ENCODE measurements at regions not wholly inside any gene's neighbourhood (a gene's known extent, or its start where the extent isn't known, plus 50 kb on each side); places are given as distances from the start of the nearest gene placed in this dataset.
"Not testable (repeated sequence)": the region's sequence is repeated elsewhere in the genome, so short reads cannot be mapped to it uniquely, and the experiment has no call there.

DNA sequence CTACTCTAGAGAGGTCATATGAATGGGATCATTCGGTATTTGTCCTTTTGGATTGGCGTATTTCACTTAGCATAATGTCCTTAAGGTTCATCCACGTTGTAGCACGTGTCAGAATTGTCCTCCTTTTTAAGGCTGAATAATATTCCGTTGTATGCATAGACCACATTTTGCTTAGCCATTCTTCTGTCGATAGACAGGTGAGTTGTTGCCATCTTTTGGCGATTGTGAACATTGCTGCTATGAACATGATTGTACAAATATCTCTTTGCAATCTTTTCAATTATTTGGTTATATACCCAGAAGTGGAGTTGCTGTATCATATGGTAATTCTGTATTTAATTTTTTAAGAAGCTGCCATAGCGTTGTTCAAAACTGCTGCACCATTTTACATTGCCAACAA lies 52.4 kb upstream of the GOLGA8J start:
- FAIRE-seq: no peak

DNA sequence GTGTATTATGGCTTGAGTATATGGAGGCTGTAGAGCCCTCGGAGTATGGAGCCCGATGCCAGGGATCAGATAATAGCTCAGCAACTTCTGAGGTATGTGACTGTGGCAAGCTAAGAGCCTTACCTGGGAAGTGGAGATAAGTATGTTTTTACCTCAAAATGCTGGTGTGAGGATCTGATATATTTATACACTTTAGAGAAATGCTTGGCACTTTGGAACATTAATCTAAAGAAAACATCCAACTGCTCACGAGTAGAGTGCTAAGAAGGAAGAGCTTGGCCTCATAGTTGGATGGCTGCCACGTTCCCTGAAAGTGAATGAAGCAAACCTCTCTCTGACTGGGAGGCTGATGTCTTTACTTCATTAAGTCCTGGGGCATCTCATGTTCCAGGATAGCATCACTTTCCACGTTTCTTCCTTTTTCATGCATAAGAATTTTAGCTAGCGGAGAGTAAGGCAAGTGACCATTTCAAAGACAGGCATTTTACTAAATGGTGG lies 58.9 kb upstream of the GOLGA8J start:
- no peak for FAIRE-seq

DNA sequence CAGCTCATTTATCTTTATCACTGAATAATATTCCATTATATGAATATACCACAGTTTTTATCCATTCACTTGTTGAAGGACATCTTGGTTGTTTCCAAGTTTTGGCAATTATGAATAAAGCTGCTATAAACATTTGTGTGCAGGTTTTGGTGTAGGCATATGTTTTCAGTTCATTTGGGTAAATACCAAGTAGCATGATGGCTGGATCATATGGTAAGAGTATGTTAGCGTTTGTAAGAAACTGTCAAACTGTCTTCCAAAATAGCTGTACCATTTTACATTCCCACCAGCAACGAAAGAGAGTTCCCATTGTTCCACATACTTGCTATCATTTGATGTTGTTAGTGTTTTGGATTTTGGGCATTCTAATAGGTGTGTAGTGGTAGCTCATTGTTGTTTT lies 72.0 kb upstream of the GOLGA8J start:
- no peak for FAIRE-seq

DNA sequence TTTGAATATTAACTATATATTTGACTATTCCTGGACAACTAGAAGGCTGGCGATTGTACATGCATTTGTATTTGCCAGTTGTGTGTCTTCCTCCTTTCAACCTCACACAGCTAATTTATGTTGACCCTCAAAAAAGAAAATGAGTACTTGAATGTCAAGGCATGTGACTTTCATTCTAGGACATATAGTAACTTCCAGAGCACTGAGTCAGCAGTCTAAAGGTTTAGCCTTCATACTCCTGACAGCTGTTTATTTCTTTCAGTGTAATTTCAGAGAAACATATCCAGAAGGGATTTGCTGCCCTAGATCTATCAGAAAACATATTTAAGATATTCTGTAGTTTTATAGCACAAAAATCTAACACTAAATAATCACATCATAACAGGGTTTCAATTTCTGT lies 74.6 kb upstream of the GOLGA8J start:
- FAIRE-seq: no peak

DNA sequence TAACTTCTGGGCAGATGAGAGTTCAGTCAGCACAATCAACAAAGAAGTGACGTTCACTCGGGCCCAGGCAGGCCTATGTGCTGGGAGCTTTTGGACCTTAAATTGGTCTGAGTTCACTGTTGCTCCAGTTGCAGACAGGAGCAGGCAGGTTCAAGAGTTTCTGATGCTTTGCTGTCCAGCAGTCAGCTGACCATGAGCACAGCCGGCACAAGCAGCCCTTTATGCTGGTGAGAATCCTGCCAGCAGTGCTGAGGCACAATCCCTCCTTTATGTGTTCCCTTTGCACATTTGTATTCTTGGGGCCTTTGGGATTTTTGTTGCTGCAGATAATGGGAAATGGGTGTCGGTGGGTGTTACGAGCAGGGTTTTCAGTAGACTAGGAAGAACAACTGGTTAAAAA lies 81.2 kb upstream of the GOLGA8J start:
- no peak for FAIRE-seq

DNA sequence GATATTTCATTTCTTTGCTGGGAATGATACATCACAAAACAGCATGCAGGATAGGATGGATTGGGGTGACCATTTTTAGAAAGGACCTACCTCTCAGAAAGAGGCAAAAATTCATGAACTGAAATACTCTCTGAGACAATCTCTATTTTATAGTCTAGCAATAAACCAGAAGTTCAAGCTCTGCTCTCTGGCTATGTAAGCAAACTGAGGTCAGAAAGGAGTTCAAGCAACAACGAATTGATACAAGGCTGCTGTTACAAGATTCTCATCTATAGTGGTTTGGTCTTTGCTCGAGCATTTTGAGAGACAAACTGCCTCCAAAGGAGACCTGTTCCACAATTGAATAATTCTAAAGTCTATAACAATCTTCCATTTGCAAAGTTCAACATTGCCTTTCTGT lies 84.7 kb upstream of the GOLGA8J start:
- no peak for FAIRE-seq

DNA sequence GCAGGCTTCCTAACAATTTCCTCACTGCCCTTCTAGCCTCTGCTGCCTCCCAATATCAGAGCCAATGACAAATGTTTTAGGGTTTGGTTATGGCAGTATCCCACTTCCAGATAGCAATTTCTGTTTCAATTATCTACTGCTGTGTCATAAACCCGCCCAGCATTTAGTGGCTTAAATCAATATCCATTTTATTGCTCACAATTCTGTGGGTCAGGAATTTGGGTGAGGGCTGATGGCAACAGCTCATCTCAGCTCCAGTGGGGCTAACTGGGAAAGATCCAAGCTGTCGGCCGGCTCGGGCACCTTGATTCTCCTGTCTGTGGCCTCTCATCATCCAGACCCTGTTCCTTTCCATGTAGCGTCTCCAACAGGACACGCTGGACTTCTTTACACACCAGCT lies 85.3 kb upstream of the GOLGA8J start:
- no peak for FAIRE-seq

DNA sequence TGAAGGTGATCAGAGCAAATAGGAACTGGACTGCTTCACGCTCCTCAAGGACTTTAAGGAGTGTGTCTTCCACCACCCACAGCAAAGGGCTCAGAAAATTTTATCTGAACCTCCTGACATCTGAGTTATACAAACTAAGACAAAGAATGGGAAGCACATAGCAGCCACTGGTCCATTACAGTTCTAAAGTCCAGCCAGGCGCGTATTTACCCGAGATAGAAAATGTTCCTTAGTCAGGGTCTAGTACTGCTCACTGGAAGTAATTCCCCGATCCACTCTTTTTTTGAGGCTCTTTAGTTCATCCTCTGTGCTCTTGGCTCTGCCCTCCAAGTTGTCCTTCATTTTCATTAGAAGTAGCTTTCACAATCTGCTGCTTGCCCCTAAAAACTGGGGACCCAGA lies 88.5 kb upstream of the GOLGA8J start:
- no peak for FAIRE-seq

DNA sequence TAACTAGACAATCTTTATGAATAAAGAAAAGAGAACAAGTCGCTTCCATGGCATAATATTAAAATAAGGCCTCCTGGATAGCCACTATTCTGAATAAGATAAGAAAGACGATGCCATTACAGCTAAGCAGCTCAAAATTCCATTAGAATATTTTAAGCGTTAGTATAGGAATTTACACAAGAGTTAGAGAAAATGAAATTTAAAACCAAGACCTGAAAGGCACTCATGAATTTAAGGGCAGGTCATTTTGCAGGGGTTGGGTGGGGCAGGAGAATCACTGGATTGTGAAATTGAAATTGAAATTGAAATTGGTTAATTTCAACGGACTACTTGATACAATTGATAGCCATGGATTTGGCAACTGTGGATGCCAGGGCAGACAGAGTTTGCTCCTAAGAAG lies 91.8 kb upstream of the GOLGA8J start:
- no peak for FAIRE-seq

DNA sequence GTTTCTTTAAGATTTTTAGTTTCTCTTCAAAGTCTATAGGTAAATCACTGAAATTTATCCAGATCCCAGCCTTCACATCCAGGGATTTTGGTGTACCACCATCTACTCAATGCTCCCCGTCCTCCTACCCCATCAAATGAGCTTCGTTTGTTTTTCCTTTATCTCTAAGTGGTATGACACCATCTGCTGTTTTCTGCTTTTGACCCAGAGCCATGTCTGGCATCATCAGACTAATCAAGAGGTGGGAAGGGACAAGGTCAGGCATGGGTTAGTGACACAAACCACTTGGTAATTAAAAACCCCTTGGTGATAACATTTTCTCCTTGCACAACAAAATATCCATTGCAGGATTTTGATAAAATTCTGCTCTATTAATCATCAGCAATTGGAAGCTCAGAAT lies 92.7 kb upstream of the GOLGA8J start:
- no peak for FAIRE-seq

DNA sequence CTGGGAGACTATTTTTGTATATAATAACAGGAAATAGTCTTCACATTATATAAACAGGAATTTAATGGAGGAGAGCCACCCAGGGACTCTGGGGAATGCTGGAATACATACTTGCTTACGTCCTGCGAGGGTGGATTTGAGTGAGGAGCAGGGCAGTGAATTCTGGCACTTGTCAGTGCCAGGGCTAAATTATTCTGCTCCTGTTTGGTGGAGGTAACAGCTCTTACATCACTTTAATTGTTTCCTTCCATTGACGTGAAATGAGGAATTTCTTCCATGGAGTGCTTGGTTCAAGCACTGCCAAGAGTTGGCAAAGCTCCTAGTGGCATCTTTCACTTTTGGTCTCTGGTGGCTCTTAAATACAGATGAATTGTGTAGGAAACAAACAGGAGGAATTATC lies 94.1 kb upstream of the GOLGA8J start:
- no peak for FAIRE-seq

DNA sequence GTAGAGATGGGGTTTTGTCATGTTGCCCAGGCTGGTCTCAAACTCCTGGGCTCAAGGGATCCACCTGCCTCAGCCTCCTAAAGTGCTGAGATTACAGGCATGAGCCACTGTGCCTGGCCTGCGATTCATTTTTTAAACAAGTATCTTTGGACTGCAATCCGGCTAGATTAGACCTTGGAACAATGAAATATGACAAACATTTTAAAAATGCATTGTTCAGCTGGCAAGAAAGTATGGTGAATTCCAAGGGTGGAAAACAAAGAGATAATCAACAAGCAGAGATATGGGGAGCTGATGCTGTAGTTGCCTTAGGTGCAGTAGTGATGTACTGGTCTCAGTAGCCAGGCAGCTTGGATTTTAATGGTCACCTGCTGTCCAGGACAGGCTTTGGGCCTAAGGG lies 95.8 kb upstream of the GOLGA8J start:
- no peak for FAIRE-seq

DNA sequence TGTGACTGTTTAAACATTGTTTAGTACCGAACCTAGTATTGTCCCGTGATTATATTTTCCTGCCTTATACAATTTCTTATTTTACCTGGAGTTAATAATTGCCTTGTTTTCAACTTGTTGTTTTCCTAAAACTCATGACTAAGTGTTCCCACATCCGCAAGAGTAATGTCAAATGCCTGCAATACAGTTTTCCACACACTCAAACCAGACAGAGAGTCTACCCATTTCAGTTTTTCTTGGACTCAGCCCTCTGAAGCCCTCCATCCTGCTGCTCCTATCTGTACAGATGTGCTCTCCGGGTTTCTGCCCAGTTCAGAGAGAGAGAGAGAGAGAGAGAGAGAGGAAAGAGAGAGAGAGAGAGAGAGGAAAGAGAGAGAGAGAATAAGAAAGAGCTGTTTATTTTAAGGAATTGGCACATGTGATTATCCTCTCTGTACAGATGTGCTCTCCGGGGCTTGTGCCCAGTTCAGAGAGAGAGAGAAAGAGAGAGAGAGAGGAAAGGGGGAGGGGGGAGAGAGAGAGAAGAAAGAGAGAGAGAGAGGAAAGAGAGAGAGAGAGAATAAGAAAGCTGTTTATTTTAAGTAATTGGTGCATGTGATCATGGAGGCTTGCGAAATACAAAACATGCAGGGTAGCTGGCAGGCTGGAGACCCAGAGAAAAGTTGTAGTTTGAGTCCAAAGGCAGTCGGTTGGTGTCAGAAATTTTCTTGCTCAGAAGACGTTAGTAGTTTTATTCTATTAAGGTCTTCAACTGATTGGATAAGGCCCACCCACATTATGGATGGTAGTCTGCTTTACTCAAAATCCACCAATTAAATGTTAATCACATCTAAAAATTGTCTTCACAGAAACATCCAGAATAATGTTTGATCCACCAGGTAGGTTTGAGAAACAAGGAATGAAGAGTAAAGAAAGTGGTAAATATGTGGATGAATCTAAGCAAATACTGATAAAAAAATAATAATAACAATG lies 104.1 kb upstream of the GOLGA8J start:
- no peak for FAIRE-seq

DNA sequence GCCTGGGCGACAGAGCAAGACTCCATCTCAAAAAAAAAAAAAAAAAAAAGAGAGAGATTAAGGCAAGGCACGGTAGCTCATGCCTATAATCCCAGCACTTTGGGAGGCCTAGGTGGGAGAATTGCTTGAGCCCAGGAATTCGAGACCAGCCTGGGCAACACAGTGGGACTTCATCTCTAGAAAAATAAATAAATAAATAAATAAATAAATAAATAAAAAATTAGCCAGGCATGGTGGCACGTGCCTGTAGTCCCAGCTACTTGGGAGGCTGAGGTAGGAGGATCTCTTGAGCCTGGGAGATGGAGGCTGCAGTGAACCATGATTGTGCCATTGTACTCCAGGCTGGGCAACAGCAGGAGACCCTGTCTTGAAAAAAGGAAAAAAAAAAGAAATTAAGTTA lies 108.7 kb upstream of the GOLGA8J start:
- not testable (repeated sequence) for FAIRE-seq

DNA sequence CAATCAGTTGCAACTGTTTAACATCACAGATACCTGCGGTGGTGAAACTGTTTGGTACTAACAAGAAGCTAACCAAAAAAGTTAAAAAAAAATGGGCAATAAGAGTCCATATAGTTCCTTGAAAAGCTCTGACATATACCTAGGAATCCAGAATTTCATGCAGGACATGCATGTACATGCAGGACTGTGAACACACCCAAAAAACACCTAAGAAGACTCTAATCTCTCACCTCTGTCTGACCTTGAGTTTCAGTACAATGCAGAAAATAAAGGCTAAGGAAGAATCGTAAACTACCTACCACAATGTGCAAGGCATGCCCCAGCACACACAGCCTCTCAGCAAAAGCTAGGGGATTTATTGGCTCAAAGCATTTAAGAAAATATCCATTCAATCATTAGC lies 110.7 kb upstream of the GOLGA8J start:
- FAIRE-seq: no peak

DNA sequence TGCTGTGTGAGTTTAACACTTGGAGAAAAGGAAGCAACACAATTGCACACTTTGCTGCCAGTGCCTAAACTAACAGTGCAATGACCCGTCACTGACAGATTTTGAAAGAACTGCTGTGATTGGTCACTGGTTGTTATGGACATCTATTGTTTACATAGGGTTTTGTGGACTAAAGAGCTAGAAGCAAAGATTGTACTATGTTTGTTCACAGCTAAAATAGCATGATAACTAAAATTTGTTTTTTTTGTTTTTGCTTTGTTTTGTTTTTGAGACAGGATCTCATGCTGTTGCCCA lies 112.4 kb upstream of the GOLGA8J start:
- FAIRE-seq: no peak

DNA sequence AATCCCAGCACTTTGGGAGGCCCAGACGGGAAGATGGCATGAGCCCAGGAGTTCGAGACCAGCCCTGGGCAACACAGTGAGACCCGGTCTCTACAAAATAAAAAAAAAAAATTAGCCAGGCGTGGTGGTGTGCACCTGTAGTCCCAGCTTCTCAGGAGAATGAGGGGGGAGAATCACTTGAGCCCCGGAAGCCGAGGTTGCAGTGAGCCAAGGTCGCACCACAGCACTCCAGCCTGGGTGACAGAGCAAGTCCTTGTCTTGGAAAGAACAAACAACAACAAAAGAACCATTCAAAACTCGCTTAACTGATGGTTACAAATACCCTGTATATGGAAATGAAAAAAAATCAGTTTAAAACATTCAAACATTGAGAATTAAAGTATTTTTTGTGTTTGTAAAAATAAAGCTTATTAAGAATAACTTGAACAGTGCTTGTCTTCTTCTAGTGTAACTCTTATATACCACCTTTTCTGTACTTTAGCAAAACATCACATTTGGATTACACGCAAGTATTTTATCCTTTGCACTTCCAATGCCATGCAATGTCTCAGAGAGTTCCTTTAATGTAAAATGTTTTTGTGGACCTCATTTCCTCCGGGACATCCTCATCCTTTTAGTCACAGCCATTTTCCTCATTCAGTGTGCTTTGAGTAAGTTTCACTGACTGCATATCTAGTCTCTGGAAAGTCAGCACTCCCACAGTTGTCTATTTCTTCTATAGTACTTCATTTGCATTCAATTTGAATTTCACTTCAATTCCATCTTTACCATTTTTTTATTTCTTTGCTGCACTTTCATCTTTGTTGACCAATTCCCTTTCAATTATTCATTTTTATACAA lies 113.0 kb upstream of the GOLGA8J start:
- no peak for FAIRE-seq

DNA sequence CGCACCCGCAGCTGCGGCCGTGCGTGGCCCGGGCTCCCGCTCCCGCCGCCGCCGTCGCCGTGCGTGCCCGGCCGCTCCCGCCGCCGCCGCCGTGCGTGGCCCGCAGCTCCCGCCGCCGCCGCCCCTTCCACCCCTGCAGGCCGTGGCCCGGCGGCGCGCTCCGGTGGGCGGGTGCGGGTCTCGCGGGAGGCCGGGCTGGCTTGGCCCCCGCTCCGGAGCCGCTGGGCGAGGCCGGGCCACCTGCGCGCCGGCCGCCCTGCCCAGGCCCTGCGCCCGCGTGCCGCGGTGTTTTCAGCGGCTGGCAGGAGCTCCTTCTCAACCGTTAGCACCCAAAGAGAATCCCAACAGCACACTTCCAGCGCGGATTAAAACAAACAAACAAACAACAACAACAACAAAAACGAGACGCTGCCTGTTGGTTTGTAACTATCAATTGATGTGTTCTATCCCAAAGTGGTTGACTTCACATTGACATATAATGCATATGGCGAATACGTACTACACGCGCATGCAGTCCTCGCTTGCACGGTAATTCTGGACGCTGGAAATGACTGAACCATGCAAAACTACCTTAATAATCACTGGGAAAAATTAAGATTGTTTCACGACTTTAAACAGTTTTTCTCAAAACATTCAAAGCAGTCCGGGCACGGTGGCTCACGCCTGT lies 113.7 kb upstream of the GOLGA8J start:
- no peak for FAIRE-seq

DNA sequence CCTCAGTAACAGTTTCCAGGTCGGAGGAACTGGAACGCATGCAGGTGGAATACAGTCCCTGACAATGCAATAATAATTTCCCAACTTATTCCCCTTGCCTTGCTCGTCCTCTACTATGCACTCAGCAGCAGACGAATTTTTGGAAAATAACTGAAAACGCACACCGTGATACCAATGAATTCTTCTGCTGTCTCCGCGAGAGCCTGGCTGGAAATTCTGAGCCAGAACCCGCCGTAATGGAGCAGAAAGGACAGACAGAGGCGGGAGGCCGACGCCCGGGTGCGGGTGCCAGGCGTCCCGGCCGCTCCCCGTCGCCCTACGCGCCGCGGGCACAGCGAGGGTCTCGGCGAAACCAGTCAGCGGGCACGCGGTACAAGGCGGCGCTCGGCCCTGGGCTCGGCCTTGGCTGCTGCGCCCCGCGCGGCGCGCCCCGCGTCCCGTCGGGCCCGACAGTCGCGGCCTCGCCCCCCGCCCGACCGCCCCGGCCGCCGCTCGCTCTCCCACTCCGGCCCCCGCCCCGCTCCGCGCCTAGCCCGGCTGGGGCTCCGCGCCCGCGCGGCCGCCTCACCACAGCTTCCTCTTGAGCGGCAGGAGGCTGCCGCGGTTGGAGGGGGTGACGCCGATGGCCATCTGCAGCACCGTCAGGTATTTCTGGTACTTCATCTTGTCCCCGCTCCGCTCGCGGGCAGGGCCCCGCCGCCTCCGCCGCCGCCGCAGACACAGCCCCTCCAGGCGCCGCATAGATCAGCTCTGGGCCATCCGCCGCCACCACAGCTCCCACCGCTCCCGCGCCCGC lies 114.5 kb upstream of the GOLGA8J start:
- no peak for FAIRE-seq

DNA sequence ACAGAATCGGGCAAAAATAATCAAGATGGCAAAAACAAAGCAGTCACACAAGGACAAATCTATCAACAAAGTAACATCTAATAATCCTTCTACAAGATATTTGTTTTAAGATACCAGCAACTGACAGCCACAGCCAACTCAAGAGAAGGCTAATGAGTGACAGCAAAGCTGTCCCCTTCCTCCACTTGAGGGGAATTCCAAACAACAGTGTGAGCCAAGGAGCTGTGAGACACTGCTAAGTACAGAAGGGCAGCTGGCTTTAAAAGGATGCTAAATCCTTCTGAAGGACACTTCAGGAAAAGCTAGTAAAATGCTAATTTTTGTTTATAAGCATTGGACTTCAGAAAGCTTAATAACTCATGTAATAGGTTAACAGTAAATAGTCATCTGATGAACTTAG lies 120.3 kb upstream of the GOLGA8J start:
- no peak for FAIRE-seq

DNA sequence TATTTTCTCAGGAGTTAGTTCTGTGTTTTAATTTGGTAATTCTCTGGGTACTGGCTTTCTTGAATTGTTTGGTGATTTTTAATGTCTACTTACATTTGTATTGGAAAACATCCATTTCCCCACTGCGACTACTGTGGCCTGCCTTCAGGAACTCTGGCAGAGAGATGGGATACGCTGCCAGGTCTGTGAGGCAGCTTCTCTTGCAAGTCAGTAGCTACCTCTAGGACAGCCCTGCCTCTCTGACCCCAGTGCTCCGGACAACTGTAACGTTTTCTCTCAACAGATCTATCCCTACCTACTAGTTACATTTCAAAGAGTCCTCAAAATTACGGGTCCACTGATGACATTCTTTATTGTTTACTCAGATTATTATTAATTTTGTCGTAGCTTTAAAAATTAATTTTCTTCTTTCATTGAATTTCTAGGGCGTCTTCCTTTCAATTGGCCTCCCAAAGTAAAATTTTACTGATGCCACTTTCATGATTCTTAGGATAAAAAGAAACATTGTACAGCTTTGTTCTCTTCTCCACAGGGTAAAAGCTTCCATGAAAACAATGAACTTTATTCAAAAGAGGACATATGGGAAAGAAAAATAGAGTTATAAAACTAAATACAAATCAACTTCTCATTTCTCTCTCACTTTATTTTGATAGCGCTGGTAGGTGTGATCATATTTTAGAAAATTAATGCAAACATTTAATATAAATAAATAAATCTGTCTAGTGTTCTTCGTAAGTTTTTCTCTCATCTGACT lies 123.2 kb upstream of the GOLGA8J start:
- FAIRE-seq: no peak

DNA sequence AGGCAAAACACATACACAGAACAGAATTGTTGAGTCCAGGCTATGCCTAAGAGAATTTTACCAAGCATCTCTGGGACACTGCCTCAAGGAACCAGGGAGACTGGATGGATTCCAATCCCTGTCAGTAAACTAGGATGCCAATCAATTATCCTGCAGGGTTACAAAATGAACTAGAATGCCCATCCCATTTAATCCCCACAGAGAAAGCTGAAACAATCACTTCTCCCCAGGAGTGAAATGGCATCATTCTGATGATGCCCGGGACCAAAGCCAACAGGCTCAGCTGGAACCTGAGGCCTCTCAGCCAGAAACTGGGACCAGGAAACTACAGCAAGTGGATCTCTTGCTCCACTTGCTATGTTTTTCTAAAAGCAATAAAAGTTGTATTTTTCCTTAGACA lies 130.0 kb upstream of the TJP1 start:
- no peak for FAIRE-seq
